ENCODE measurements at regions not wholly inside any gene's neighbourhood (a gene's known extent, or its start where the extent isn't known, plus 50 kb on each side); places are given as distances from the start of the nearest gene placed in this dataset.

DNA sequence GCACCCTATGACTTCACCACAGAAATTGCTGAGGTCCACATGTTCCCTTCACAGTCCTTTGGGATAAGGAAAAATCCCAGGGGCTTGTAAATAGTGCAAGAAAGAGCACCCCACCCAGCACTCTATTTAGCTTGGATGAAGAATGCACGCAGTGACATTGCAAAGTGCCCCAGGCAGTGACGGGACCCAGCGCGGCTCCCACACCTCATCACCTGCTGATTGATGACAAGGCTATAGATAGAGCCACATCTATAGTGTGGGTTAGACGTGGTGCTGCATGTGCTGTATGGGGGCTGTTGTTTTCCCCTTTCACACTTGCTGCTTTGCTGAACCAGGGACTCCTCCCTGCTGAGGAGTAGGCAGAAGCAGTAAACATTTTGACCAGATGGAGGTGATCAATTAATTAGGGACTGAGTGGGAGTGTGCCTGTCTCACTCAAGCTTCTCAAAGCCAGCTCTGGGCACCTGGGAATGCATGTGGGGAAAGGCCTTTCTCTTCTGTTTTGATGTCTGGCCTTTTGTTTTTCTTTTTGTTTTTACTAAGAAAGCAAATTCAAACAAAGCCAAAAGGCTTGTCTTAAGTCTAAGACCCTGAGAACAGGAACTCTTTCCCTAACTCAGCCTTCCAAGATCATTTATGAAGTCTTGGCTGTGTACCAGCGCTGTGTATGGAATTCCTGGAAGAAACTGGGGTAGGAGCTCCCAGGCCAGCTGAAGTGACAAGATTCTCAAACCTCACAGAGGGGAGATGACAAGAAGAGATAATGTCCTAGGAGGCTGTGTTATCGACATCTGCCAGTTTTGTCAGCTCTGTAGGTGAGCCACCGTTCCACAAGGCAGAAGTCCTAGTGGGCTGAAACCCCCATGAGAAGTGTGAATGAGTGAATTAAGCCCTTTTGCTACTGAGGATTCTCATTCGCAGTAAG lies 219.7 kb downstream of the BARX2 start:
- TF ChIP-seq, protein P1, sequence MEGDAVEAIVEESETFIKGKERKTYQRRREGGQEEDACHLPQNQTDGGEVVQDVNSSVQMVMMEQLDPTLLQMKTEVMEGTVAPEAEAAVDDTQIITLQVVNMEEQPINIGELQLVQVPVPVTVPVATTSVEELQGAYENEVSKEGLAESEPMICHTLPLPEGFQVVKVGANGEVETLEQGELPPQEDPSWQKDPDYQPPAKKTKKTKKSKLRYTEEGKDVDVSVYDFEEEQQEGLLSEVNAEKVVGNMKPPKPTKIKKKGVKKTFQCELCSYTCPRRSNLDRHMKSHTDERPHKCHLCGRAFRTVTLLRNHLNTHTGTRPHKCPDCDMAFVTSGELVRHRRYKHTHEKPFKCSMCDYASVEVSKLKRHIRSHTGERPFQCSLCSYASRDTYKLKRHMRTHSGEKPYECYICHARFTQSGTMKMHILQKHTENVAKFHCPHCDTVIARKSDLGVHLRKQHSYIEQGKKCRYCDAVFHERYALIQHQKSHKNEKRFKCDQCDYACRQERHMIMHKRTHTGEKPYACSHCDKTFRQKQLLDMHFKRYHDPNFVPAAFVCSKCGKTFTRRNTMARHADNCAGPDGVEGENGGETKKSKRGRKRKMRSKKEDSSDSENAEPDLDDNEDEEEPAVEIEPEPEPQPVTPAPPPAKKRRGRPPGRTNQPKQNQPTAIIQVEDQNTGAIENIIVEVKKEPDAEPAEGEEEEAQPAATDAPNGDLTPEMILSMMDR (IDR thresholded peaks at IDR 0.05; ENCODE audit: insufficient read depth, low read length, poor library complexity, severe bottlenecking), result no peak
- TF ChIP-seq EZH2phosphoT487 (conservative IDR thresholded peaks at IDR 0.05; ENCODE audit: low read length), result no peak

All from SU-DHL-6 (cell line).